Femur (tissue), 1 donor: ENCODE measurements at regions not wholly inside any gene's neighbourhood (a gene's known extent, or its start where the extent isn't known, plus 50 kb on each side); places are given as distances from the start of the nearest gene placed in this dataset.

Experiments
- DNase-seq: peaks from one replicate; pipeline ENCODE4 v3.0.0-alpha.2; 2017

GRCh38 chr20:63067721-63068560, 61.2 kb upstream of the BHLHE23 start:
- no peak for DNase-seq

- DNase-seq, result no peak
Observed at GRCh38 chr20:63067266-63067635, 60.5 kb upstream of the BHLHE23 start.

GRCh38 chr20:63066506-63067265, 59.9 kb upstream of the BHLHE23 start:
- DNase-seq, result no peak

- DNase-seq, result no peak
Observed at GRCh38 chr20:63065911-63066310, 59.1 kb upstream of the BHLHE23 start.

GRCh38 chr20:63064745-63065711, 58.3 kb upstream of the BHLHE23 start:
- DNase-seq, result no peak

GRCh38 chr20:63064310-63064709, 57.5 kb upstream of the BHLHE23 start:
- peak; percentile 9 for DNase-seq

GRCh38 chr20:63062188-63063140, 55.7 kb upstream of the BHLHE23 start:
- DNase-seq, result no peak

GRCh38 chr20:63061771-63062100, 55.0 kb upstream of the BHLHE23 start:
- no peak for DNase-seq

- no peak for DNase-seq
Observed at GRCh38 chr20:63061051-63061770, 54.4 kb upstream of the BHLHE23 start.

GRCh38 chr20:63060057-63060991, 53.6 kb upstream of the BHLHE23 start:
- no peak for DNase-seq

GRCh38 chr20:63059684-63060056, 52.9 kb upstream of the BHLHE23 start:
- DNase-seq, result no peak

GRCh38 chr20:63058696-63059335, 52.1 kb upstream of the BHLHE23 start:
- DNase-seq, result no peak

GRCh38 chr20:63057171-63058117, 50.7 kb upstream of the BHLHE23 start:
- DNase-seq, result no peak

GRCh38 chr20:63056236-63057170, 49.7 kb upstream of the BHLHE23 start:
- DNase-seq, result peak; percentile 50
